ENCODE measurements at regions not wholly inside any gene's neighbourhood (a gene's known extent, or its start where the extent isn't known, plus 50 kb on each side); places are given as distances from the start of the nearest gene placed in this dataset.

GRCh38 chr6:81864124-81864523 is 111.6 kb upstream of the TENT5A start:
- no peak for DNase-seq
- ChIA-PET CTCF (no interaction called here), POLR2A (no interaction called here)
- Mint-ChIP-seq H3K36me3 (ENCODE audit: low read depth) (no peaks in the 10 kb centered on the region), H3K9me3 (no peaks in the 10 kb centered on the region), H3K27ac (no peak overlapping the region), H3K4me3 (no peak overlapping the region), H3K4me1 (no peaks in the 10 kb centered on the region), H3K27me3 (peaks cover 2% of the 10 kb centered on the region)

DNA sequence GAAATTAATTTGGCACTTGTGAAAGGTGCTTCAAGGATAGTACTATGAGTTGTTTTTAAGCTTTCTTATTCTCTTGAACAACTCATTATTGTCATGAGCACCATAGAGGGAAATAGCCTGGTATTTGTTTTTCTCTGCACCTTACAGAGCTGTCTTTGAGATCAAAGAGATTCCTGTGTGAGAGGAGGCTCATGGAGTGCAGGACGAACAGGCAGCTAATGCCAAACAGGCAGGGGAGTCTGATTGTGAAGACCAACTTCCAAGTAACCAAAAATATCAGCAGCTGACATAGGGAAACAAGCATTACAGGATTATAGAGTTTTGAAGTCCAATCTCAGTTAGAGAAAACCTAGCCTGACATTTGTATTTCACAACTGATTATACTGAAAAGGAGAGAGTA is 110.6 kb upstream of the TENT5A start:
- Mint-ChIP-seq H3K4me1 (no peaks in the 10 kb centered on the region), H3K27ac (no peak overlapping the region), H3K36me3 (ENCODE audit: low read depth) (no peaks in the 10 kb centered on the region), H3K4me3 (no peak overlapping the region), H3K9me3 (no peaks in the 10 kb centered on the region), H3K27me3 (peaks cover 2% of the 10 kb centered on the region)
- ChIA-PET CTCF (no interaction called here), POLR2A (no interaction called here)
- DNase-seq, result no peak

- peaks cover 2% of the 10 kb centered on the region for H3K27me3 Mint-ChIP-seq
- no peak overlapping the region for H3K4me3 Mint-ChIP-seq
- POLR2A ChIA-PET, result no interaction called here
- H3K27ac Mint-ChIP-seq, result no peak overlapping the region
- H3K36me3 Mint-ChIP-seq (ENCODE audit: low read depth), result no peaks in the 10 kb centered on the region
- H3K4me1 Mint-ChIP-seq, result no peaks in the 10 kb centered on the region
- CTCF ChIA-PET, result no interaction called here
- no peaks in the 10 kb centered on the region for H3K9me3 Mint-ChIP-seq
- DNase-seq, result no peak
Measured at GRCh38 chr6:81861281-81861680, 108.8 kb upstream of the TENT5A start.

DNA sequence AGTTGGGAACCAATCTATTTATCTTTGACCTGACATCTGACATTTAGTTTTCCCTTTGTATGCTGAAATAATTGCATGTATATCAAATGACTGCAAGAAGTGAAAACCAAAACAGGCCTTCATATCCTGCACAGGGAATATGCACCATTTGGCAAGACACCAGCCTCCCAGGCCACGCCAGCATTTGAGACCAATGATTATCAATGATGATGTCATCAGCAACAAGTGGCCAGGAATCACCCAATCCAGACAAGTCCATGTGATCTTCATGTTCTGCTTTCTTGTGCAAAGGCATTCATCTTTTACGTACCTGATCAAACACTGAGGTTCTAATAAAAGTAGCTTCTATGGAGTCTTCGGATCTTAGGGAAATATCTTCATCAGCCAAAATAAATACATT is 107.4 kb upstream of the TENT5A start:
- Mint-ChIP-seq H3K27me3 (peaks cover 2% of the 10 kb centered on the region), H3K27ac (no peak overlapping the region), H3K4me1 (no peaks in the 10 kb centered on the region), H3K4me3 (no peak overlapping the region), H3K9me3 (no peaks in the 10 kb centered on the region), H3K36me3 (ENCODE audit: low read depth) (no peaks in the 10 kb centered on the region)
- ChIA-PET POLR2A (no interaction called here), CTCF (no interaction called here)
- no peak for DNase-seq

- no peaks in the 10 kb centered on the region for H3K4me1 Mint-ChIP-seq
- no peak overlapping the region for H3K4me3 Mint-ChIP-seq
- ChIA-PET CTCF (no interaction called here), POLR2A (no interaction called here)
- no peak for DNase-seq
- no peak overlapping the region for H3K27ac Mint-ChIP-seq
- no peaks in the 10 kb centered on the region for H3K27me3 Mint-ChIP-seq
- no peaks in the 10 kb centered on the region for H3K9me3 Mint-ChIP-seq
- no peaks in the 10 kb centered on the region for H3K36me3 Mint-ChIP-seq (ENCODE audit: low read depth)
Measured at GRCh38 chr6:81857812-81858211, 105.3 kb upstream of the TENT5A start.

DNA sequence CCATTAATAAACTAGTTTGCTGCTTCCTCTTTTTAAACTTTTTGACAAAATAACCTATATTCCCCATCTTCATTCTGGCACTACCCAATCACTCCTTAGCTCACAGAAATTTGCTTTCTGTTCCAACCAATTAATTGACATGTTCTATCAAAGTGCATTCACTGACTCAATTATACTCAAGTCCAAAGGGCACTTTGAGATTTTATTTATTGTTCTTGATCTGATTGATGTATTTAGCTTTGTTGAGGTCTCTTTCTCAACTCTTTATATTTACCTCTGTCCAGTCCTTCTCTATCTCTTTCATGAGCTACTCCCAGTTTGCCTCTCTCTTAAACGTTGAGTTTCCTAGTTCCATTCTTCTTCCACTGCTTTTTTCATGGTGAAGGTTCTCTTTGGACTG is 104.4 kb upstream of the TENT5A start:
- no peak overlapping the region for H3K4me3 Mint-ChIP-seq
- no peaks in the 10 kb centered on the region for H3K9me3 Mint-ChIP-seq
- no peak for DNase-seq
- ChIA-PET CTCF (no interaction called here), POLR2A (no interaction called here)
- no peaks in the 10 kb centered on the region for H3K36me3 Mint-ChIP-seq (ENCODE audit: low read depth)
- H3K27me3 Mint-ChIP-seq, result no peaks in the 10 kb centered on the region
- no peak overlapping the region for H3K27ac Mint-ChIP-seq
- H3K4me1 Mint-ChIP-seq, result no peaks in the 10 kb centered on the region

DNA sequence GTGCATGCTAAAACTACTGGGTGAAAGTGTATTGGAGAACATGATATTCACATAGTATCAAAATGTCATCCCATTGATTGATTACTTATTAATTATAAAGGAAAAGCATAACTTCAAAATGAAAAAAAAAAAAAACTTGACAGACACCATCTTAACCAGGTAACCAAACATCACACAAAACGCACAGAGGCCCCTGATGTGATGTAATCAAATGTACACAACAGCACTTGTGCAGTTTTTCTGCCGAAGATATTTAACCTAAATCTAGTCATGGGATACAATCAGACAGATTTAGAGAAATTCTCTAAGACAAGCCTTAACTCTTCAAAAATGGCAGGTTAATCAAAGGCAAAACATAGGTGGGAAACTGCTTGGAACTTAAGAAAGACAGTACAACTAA is 102.0 kb upstream of the TENT5A start:
- DNase-seq, result no peak
- Mint-ChIP-seq H3K36me3 (ENCODE audit: low read depth) (no peaks in the 10 kb centered on the region), H3K27ac (no peak overlapping the region), H3K27me3 (no peaks in the 10 kb centered on the region), H3K4me1 (no peaks in the 10 kb centered on the region), H3K4me3 (no peak overlapping the region), H3K9me3 (no peaks in the 10 kb centered on the region)
- CTCF ChIA-PET, result no interaction called here
- POLR2A ChIA-PET, result no interaction called here

- no peak for DNase-seq
- CTCF ChIA-PET, result no interaction called here
- POLR2A ChIA-PET, result no interaction called here
- H3K27me3 Mint-ChIP-seq, result no peaks in the 10 kb centered on the region
- no peak overlapping the region for H3K4me3 Mint-ChIP-seq
- H3K9me3 Mint-ChIP-seq, result no peaks in the 10 kb centered on the region
- no peak overlapping the region for H3K27ac Mint-ChIP-seq
- no peaks in the 10 kb centered on the region for H3K4me1 Mint-ChIP-seq
- no peaks in the 10 kb centered on the region for H3K36me3 Mint-ChIP-seq (ENCODE audit: low read depth)
Measured at GRCh38 chr6:81853975-81854374, 101.5 kb upstream of the TENT5A start.

- H3K4me3 Mint-ChIP-seq, result no peak overlapping the region
- no peaks in the 10 kb centered on the region for H3K27me3 Mint-ChIP-seq
- ChIA-PET CTCF (no interaction called here), POLR2A (no interaction called here)
- H3K9me3 Mint-ChIP-seq, result no peaks in the 10 kb centered on the region
- no peaks in the 10 kb centered on the region for H3K4me1 Mint-ChIP-seq
- no peak for DNase-seq
- H3K36me3 Mint-ChIP-seq (ENCODE audit: low read depth), result no peaks in the 10 kb centered on the region
- no peak overlapping the region for H3K27ac Mint-ChIP-seq
Measured at GRCh38 chr6:81849248-81849647, 96.8 kb upstream of the TENT5A start.

GRCh38 chr6:81847866-81848265 is 95.4 kb upstream of the TENT5A start:
- Mint-ChIP-seq H3K4me1 (no peaks in the 10 kb centered on the region), H3K36me3 (ENCODE audit: low read depth) (no peaks in the 10 kb centered on the region), H3K27me3 (no peaks in the 10 kb centered on the region), H3K9me3 (no peaks in the 10 kb centered on the region), H3K4me3 (no peak overlapping the region), H3K27ac (no peak overlapping the region)
- ChIA-PET POLR2A (no interaction called here), CTCF (no interaction called here)
- DNase-seq, result no peak

- H3K36me3 Mint-ChIP-seq (ENCODE audit: low read depth), result no peaks in the 10 kb centered on the region
- no peaks in the 10 kb centered on the region for H3K9me3 Mint-ChIP-seq
- ChIA-PET CTCF (no interaction called here), POLR2A (no interaction called here)
- no peaks in the 10 kb centered on the region for H3K27me3 Mint-ChIP-seq
- H3K27ac Mint-ChIP-seq, result no peak overlapping the region
- DNase-seq, result no peak
- no peaks in the 10 kb centered on the region for H3K4me1 Mint-ChIP-seq
- H3K4me3 Mint-ChIP-seq, result no peak overlapping the region
Measured at GRCh38 chr6:81844686-81845085, 92.2 kb upstream of the TENT5A start.

- Mint-ChIP-seq H3K4me3 (no peak overlapping the region), H3K4me1 (no peaks in the 10 kb centered on the region), H3K27ac (no peak overlapping the region), H3K36me3 (ENCODE audit: low read depth) (no peaks in the 10 kb centered on the region), H3K9me3 (no peaks in the 10 kb centered on the region), H3K27me3 (no peaks in the 10 kb centered on the region)
- CTCF ChIA-PET, result no interaction called here
- no peak for DNase-seq
- POLR2A ChIA-PET, result no interaction called here
Measured at GRCh38 chr6:81843302-81843701, 90.8 kb upstream of the TENT5A start.

DNA sequence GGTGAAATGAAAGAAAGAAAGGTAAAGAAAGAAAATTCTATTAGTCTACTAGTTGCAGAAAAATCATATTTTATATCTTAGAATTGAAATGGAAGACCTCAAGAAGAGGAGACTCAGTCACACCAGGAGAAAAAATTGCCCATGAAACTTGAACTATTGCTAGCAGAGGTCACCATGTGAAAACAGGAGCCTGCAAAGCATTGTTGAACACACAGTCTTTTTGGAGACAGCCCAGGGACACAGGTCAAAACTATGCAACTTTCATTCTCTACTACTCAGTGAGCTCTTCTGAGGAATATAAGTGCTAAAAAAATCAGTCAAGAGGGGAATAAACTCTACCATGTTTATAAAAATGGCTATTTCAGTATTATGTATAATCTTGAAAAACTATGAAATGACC is 89.8 kb upstream of the TENT5A start:
- Mint-ChIP-seq H3K27me3 (no peaks in the 10 kb centered on the region), H3K27ac (no peak overlapping the region), H3K36me3 (ENCODE audit: low read depth) (no peaks in the 10 kb centered on the region), H3K9me3 (no peaks in the 10 kb centered on the region), H3K4me1 (no peaks in the 10 kb centered on the region), H3K4me3 (no peak overlapping the region)
- CTCF ChIA-PET, result no interaction called here
- no peak for DNase-seq
- POLR2A ChIA-PET, result no interaction called here

GRCh38 chr6:81838724-81839426 is 86.4 kb upstream of the TENT5A start:
- Mint-ChIP-seq H3K27ac (no peak overlapping the region), H3K36me3 (ENCODE audit: low read depth) (no peaks in the 10 kb centered on the region), H3K4me3 (no peak overlapping the region), H3K27me3 (no peaks in the 10 kb centered on the region), H3K9me3 (no peaks in the 10 kb centered on the region), H3K4me1 (no peaks in the 10 kb centered on the region)
- POLR2A ChIA-PET, result no interaction called here
- DNase-seq, result no peak
- CTCF ChIA-PET, result interaction anchor here (0.6 kb wide), 1 partner anchor 307 kb away, joined by 3 read pairs; no protein-coding TSS in a partner anchor
